ENCODE measurements at regions not wholly inside any gene's neighbourhood (a gene's known extent, or its start where the extent isn't known, plus 50 kb on each side); places are given as distances from the start of the nearest gene placed in this dataset.
"Not testable (repeated sequence)": the region's sequence is repeated elsewhere in the genome, so short reads cannot be mapped to it uniquely, and the experiment has no call there.

GRCh38 chr11:29061452-29061851 lies 953.3 kb downstream of the METTL15 start:
- H4K20me1 ChIP-seq (ENCODE audit: control insufficient read depth, insufficient read depth, low read depth, low read length), result no peaks in the 10 kb centered on the region

GRCh38 chr11:29056487-29056886 lies 948.3 kb downstream of the METTL15 start:
- not testable (repeated sequence) for H3K79me2 ChIP-seq (ENCODE audit: control insufficient read depth, low read length); H3K36me3 ChIP-seq (ENCODE audit: control insufficient read depth, low read length); H3K9me3 ChIP-seq (ENCODE audit: control insufficient read depth, insufficient read depth, low read length); H3K27me3 ChIP-seq (ENCODE audit: control insufficient read depth, low read length); H3K9me2 ChIP-seq (replicated peaks; ENCODE audit: control insufficient read depth, low read length); H3F3A ChIP-seq (ENCODE audit: control insufficient read depth, insufficient read depth); H3K27ac ChIP-seq (ENCODE audit: low read depth, low read length); H3K4me2 ChIP-seq (ENCODE audit: low read length); H3K4me3 ChIP-seq (ENCODE audit: low read length); H4K20me1 ChIP-seq (ENCODE audit: control insufficient read depth, insufficient read depth, low read depth, low read length); H3K4me1 ChIP-seq (ENCODE audit: control insufficient read depth, low read length)

More at GRCh38 chr11:29061452-29061851, 953.3 kb downstream of the METTL15 start:
- no peaks in the 10 kb centered on the region for H3K9me2 ChIP-seq (replicated peaks; ENCODE audit: control insufficient read depth, low read length)
- TF ChIP-seq EZH2phosphoT487 (IDR thresholded peaks at IDR 0.05; ENCODE audit: borderline replicate concordance, low read length), result no peak
- no peak for TF ChIP-seq CTCF (IDR thresholded peaks at IDR 0.05; ENCODE audit: low read depth, low read length, poor library complexity, severe bottlenecking)
- H3K79me2 ChIP-seq (ENCODE audit: control insufficient read depth, low read length), result no peaks in the 10 kb centered on the region
- H3K9me3 ChIP-seq (ENCODE audit: control insufficient read depth, insufficient read depth, low read length), result no peaks in the 10 kb centered on the region
- H3K4me2 ChIP-seq (ENCODE audit: low read length), result no peak overlapping the region
- H3K27ac ChIP-seq (ENCODE audit: low read depth, low read length), result no peak overlapping the region
- H3F3A ChIP-seq (ENCODE audit: control insufficient read depth, insufficient read depth), result no peaks in the 10 kb centered on the region
- H3K4me3 ChIP-seq (ENCODE audit: low read length), result no peak overlapping the region
- no peaks in the 10 kb centered on the region for H3K27me3 ChIP-seq (ENCODE audit: control insufficient read depth, low read length)
- no peaks in the 10 kb centered on the region for H3K4me1 ChIP-seq (ENCODE audit: control insufficient read depth, low read length)
- H3K36me3 ChIP-seq (ENCODE audit: control insufficient read depth, low read length), result no peaks in the 10 kb centered on the region

- no peak overlapping the region for H3K27ac ChIP-seq (ENCODE audit: low read depth, low read length)
- H3K4me1 ChIP-seq (ENCODE audit: control insufficient read depth, low read length), result no peaks in the 10 kb centered on the region
- H3K4me3 ChIP-seq (ENCODE audit: low read length), result no peak overlapping the region
- H3K4me2 ChIP-seq (ENCODE audit: low read length), result no peak overlapping the region
- H3K79me2 ChIP-seq (ENCODE audit: control insufficient read depth, low read length), result no peaks in the 10 kb centered on the region
- no peaks in the 10 kb centered on the region for H3K36me3 ChIP-seq (ENCODE audit: control insufficient read depth, low read length)
- H4K20me1 ChIP-seq (ENCODE audit: control insufficient read depth, insufficient read depth, low read depth, low read length), result no peaks in the 10 kb centered on the region
- no peaks in the 10 kb centered on the region for H3F3A ChIP-seq (ENCODE audit: control insufficient read depth, insufficient read depth)
- H3K9me2 ChIP-seq (replicated peaks; ENCODE audit: control insufficient read depth, low read length), result no peaks in the 10 kb centered on the region
- no peaks in the 10 kb centered on the region for H3K9me3 ChIP-seq (ENCODE audit: control insufficient read depth, insufficient read depth, low read length)
- TF ChIP-seq EZH2phosphoT487 (IDR thresholded peaks at IDR 0.05; ENCODE audit: borderline replicate concordance, low read length), result no peak
- no peak for TF ChIP-seq CTCF (IDR thresholded peaks at IDR 0.05; ENCODE audit: low read depth, low read length, poor library complexity, severe bottlenecking)
- H3K27me3 ChIP-seq (ENCODE audit: control insufficient read depth, low read length), result no peaks in the 10 kb centered on the region
Observed at GRCh38 chr11:29051935-29052334, 943.7 kb downstream of the METTL15 start.

GRCh38 chr11:29050962-29051361 lies 942.8 kb downstream of the METTL15 start:
- H3F3A ChIP-seq (ENCODE audit: control insufficient read depth, insufficient read depth); H3K4me3 ChIP-seq (ENCODE audit: low read length); H3K4me2 ChIP-seq (ENCODE audit: low read length); H3K4me1 ChIP-seq (ENCODE audit: control insufficient read depth, low read length); H4K20me1 ChIP-seq (ENCODE audit: control insufficient read depth, insufficient read depth, low read depth, low read length); H3K9me2 ChIP-seq (replicated peaks; ENCODE audit: control insufficient read depth, low read length); H3K9me3 ChIP-seq (ENCODE audit: control insufficient read depth, insufficient read depth, low read length); H3K27ac ChIP-seq (ENCODE audit: low read depth, low read length); H3K79me2 ChIP-seq (ENCODE audit: control insufficient read depth, low read length); H3K27me3 ChIP-seq (ENCODE audit: control insufficient read depth, low read length); H3K36me3 ChIP-seq (ENCODE audit: control insufficient read depth, low read length): not testable (repeated sequence)

Measured in DOHH2 (cell line).